ENCODE measurements at regions not wholly inside any gene's neighbourhood (a gene's known extent, or its start where the extent isn't known, plus 50 kb on each side); places are given as distances from the start of the nearest gene placed in this dataset.

- no peaks in the 10 kb centered on the region for H3K9me3 ChIP-seq (ENCODE audit: insufficient read depth, low read depth, low read length)
- H3K27ac ChIP-seq (ENCODE audit: low read depth, low read length): no peak overlapping the region
- no peak overlapping the region for H3K4me3 ChIP-seq (ENCODE audit: low read length)
- WGBS: 92% methylated on average over 16 of the region's 18 CpGs
- no peaks in the 10 kb centered on the region for H3K36me3 ChIP-seq (ENCODE audit: insufficient read depth, low read length)
- peaks cover 17% of the 10 kb centered on the region for H3K4me1 ChIP-seq (ENCODE audit: insufficient read depth, low read length)
- H3K27me3 ChIP-seq (ENCODE audit: insufficient read depth, low read length): no peaks in the 10 kb centered on the region
- H3K9ac ChIP-seq (ENCODE audit: low read depth, low read length): no peak overlapping the region
These were observed 119.1 kb downstream of the NDUFA10 start for GRCh38 chr2:239905884-239906654.

GRCh38 chr2:239905306-239905705 lies 119.8 kb downstream of the NDUFA10 start:
- Histone ChIP-seq H3K4me3 (ENCODE audit: low read length) (no peak overlapping the region), H3K36me3 (ENCODE audit: insufficient read depth, low read length) (no peaks in the 10 kb centered on the region), H3K4me1 (ENCODE audit: insufficient read depth, low read length) (peaks cover 17% of the 10 kb centered on the region), H3K9me3 (ENCODE audit: insufficient read depth, low read depth, low read length) (no peaks in the 10 kb centered on the region), H3K9ac (ENCODE audit: low read depth, low read length) (no peak overlapping the region), H3K27ac (ENCODE audit: low read depth, low read length) (no peak overlapping the region), H3K27me3 (ENCODE audit: insufficient read depth, low read length) (no peaks in the 10 kb centered on the region)
- WGBS: 94% methylated on average over 20 of the region's 20 CpGs

- Histone ChIP-seq H3K9ac (ENCODE audit: low read depth, low read length) (no peak overlapping the region), H3K4me3 (ENCODE audit: low read length) (no peak overlapping the region), H3K27me3 (ENCODE audit: insufficient read depth, low read length) (no peaks in the 10 kb centered on the region), H3K27ac (ENCODE audit: low read depth, low read length) (no peak overlapping the region), H3K9me3 (ENCODE audit: insufficient read depth, low read depth, low read length) (no peaks in the 10 kb centered on the region), H3K36me3 (ENCODE audit: insufficient read depth, low read length) (no peaks in the 10 kb centered on the region), H3K4me1 (ENCODE audit: insufficient read depth, low read length) (peaks cover 17% of the 10 kb centered on the region)
- WGBS: 98% methylated on average over 6 of the region's 6 CpGs
These were observed 120.6 kb downstream of the NDUFA10 start for GRCh38 chr2:239904496-239904895.

GRCh38 chr2:239903803-239904202 lies 121.3 kb downstream of the NDUFA10 start:
- Histone ChIP-seq H3K9me3 (ENCODE audit: insufficient read depth, low read depth, low read length) (no peaks in the 10 kb centered on the region), H3K36me3 (ENCODE audit: insufficient read depth, low read length) (no peaks in the 10 kb centered on the region), H3K4me1 (ENCODE audit: insufficient read depth, low read length) (peaks cover 17% of the 10 kb centered on the region), H3K9ac (ENCODE audit: low read depth, low read length) (no peak overlapping the region), H3K27ac (ENCODE audit: low read depth, low read length) (no peak overlapping the region), H3K4me3 (ENCODE audit: low read length) (no peak overlapping the region), H3K27me3 (ENCODE audit: insufficient read depth, low read length) (no peaks in the 10 kb centered on the region)
- WGBS: 90% methylated on average over 6 of the region's 6 CpGs

GRCh38 chr2:239903210-239903609 lies 121.9 kb downstream of the NDUFA10 start:
- H3K9me3 ChIP-seq (ENCODE audit: insufficient read depth, low read depth, low read length): no peaks in the 10 kb centered on the region
- no peaks in the 10 kb centered on the region for H3K36me3 ChIP-seq (ENCODE audit: insufficient read depth, low read length)
- no peaks in the 10 kb centered on the region for H3K27me3 ChIP-seq (ENCODE audit: insufficient read depth, low read length)
- H3K4me3 ChIP-seq (ENCODE audit: low read length): no peak overlapping the region
- H3K4me1 ChIP-seq (ENCODE audit: insufficient read depth, low read length): peaks cover 17% of the 10 kb centered on the region
- H3K27ac ChIP-seq (ENCODE audit: low read depth, low read length): no peak overlapping the region
- no peak overlapping the region for H3K9ac ChIP-seq (ENCODE audit: low read depth, low read length)
- WGBS: 80% methylated on average over 8 of the region's 8 CpGs

GRCh38 chr2:239902749-239903201 lies 122.4 kb downstream of the NDUFA10 start:
- H3K36me3 ChIP-seq (ENCODE audit: insufficient read depth, low read length): no peaks in the 10 kb centered on the region
- no peak overlapping the region for H3K4me3 ChIP-seq (ENCODE audit: low read length)
- WGBS: 32% methylated on average over 11 of the region's 11 CpGs
- H3K27ac ChIP-seq (ENCODE audit: low read depth, low read length): no peak overlapping the region
- no peaks in the 10 kb centered on the region for H3K9me3 ChIP-seq (ENCODE audit: insufficient read depth, low read depth, low read length)
- no peaks in the 10 kb centered on the region for H3K27me3 ChIP-seq (ENCODE audit: insufficient read depth, low read length)
- no peak overlapping the region for H3K9ac ChIP-seq (ENCODE audit: low read depth, low read length)
- H3K4me1 ChIP-seq (ENCODE audit: insufficient read depth, low read length): peaks cover 17% of the 10 kb centered on the region

GRCh38 chr2:239898292-239898925 lies 126.7 kb downstream of the NDUFA10 start:
- 93% methylated on average over 13 of the region's 13 CpGs for WGBS
- Histone ChIP-seq H3K27me3 (ENCODE audit: insufficient read depth, low read length) (no peaks in the 10 kb centered on the region), H3K36me3 (ENCODE audit: insufficient read depth, low read length) (no peaks in the 10 kb centered on the region), H3K9ac (ENCODE audit: low read depth, low read length) (no peak overlapping the region), H3K27ac (ENCODE audit: low read depth, low read length) (no peak overlapping the region), H3K4me1 (ENCODE audit: insufficient read depth, low read length) (peaks cover 13% of the 10 kb centered on the region), H3K9me3 (ENCODE audit: insufficient read depth, low read depth, low read length) (no peaks in the 10 kb centered on the region), H3K4me3 (ENCODE audit: low read length) (no peak overlapping the region)

GRCh38 chr2:239897596-239898235 lies 127.4 kb downstream of the NDUFA10 start:
- Histone ChIP-seq H3K9ac (ENCODE audit: low read depth, low read length) (no peak overlapping the region), H3K27ac (ENCODE audit: low read depth, low read length) (no peak overlapping the region), H3K9me3 (ENCODE audit: insufficient read depth, low read depth, low read length) (no peaks in the 10 kb centered on the region), H3K36me3 (ENCODE audit: insufficient read depth, low read length) (no peaks in the 10 kb centered on the region), H3K4me3 (ENCODE audit: low read length) (no peak overlapping the region), H3K27me3 (ENCODE audit: insufficient read depth, low read length) (no peaks in the 10 kb centered on the region), H3K4me1 (ENCODE audit: insufficient read depth, low read length) (peaks cover 7% of the 10 kb centered on the region)
- 90% methylated on average over 8 of the region's 9 CpGs for WGBS

- H3K36me3 ChIP-seq (ENCODE audit: insufficient read depth, low read length): no peaks in the 10 kb centered on the region
- no peaks in the 10 kb centered on the region for H3K4me1 ChIP-seq (ENCODE audit: insufficient read depth, low read length)
- H3K4me3 ChIP-seq (ENCODE audit: low read length): no peak overlapping the region
- H3K27ac ChIP-seq (ENCODE audit: low read depth, low read length): no peak overlapping the region
- no peaks in the 10 kb centered on the region for H3K9me3 ChIP-seq (ENCODE audit: insufficient read depth, low read depth, low read length)
- H3K9ac ChIP-seq (ENCODE audit: low read depth, low read length): no peak overlapping the region
- H3K27me3 ChIP-seq (ENCODE audit: insufficient read depth, low read length): no peaks in the 10 kb centered on the region
- 48% methylated on average over 8 of the region's 8 CpGs for WGBS
These were observed 129.1 kb downstream of the NDUFA10 start for GRCh38 chr2:239896075-239896474.

GRCh38 chr2:239895669-239896068 lies 129.5 kb downstream of the NDUFA10 start:
- Histone ChIP-seq H3K4me3 (ENCODE audit: low read length) (no peak overlapping the region), H3K9me3 (ENCODE audit: insufficient read depth, low read depth, low read length) (no peaks in the 10 kb centered on the region), H3K9ac (ENCODE audit: low read depth, low read length) (no peak overlapping the region), H3K36me3 (ENCODE audit: insufficient read depth, low read length) (no peaks in the 10 kb centered on the region), H3K4me1 (ENCODE audit: insufficient read depth, low read length) (no peaks in the 10 kb centered on the region), H3K27me3 (ENCODE audit: insufficient read depth, low read length) (no peaks in the 10 kb centered on the region), H3K27ac (ENCODE audit: low read depth, low read length) (no peak overlapping the region)
- WGBS: 86% methylated on average over 5 of the region's 6 CpGs

GRCh38 chr2:239895116-239895515 lies 130.0 kb downstream of the NDUFA10 start:
- Histone ChIP-seq H3K27ac (ENCODE audit: low read depth, low read length) (no peak overlapping the region), H3K9me3 (ENCODE audit: insufficient read depth, low read depth, low read length) (no peaks in the 10 kb centered on the region), H3K27me3 (ENCODE audit: insufficient read depth, low read length) (no peaks in the 10 kb centered on the region), H3K9ac (ENCODE audit: low read depth, low read length) (no peak overlapping the region), H3K4me3 (ENCODE audit: low read length) (no peak overlapping the region), H3K36me3 (ENCODE audit: insufficient read depth, low read length) (no peaks in the 10 kb centered on the region), H3K4me1 (ENCODE audit: insufficient read depth, low read length) (no peaks in the 10 kb centered on the region)
- WGBS: 94% methylated on average over 3 of the region's 3 CpGs

Data from HUES64 (cell line).